Right lobe of liver (tissue), 4 donors: ENCODE measurements at regions not wholly inside any gene's neighbourhood (a gene's known extent, or its start where the extent isn't known, plus 50 kb on each side); places are given as distances from the start of the nearest gene placed in this dataset.

Experiments
- CTCF ChIP-seq, 4 donors: fragments of 200-600 bp in 3 of 4; fragments of 450-650 bp in 1 of 4; IDR thresholded peaks; one replicate each; pipeline versions ENCODE4 v1.5.1 to v1.8.0; 2016 to 2022; ENCODE audit warnings: antibody characterized with exemption in 4 of 4, mild to moderate bottlenecking in 2 of 4
- POLR2A ChIP-seq: fragments of 450-650 bp; IDR thresholded peaks from one replicate; pipeline ENCODE4 v1.6.1; 2017; ENCODE audit warnings: antibody characterized with exemption, mild to moderate bottlenecking
- donor health status: DM: no; HTN: no; CAD: no.
- donor health status: DM: no; HTN: no; CAD: no.
- donor health status: DM: no; HTN: yes; CAD: no.

- no peak for TF ChIP-seq CTCF (IDR thresholded peaks at IDR 0.05)
- TF ChIP-seq POLR2A = no peak
Measured at GRCh38 chr2:116891191-116891590, 923.3 kb upstream of the DDX18 start.
